ENCODE measurements at regions not wholly inside any gene's neighbourhood (a gene's known extent, or its start where the extent isn't known, plus 50 kb on each side); places are given as distances from the start of the nearest gene placed in this dataset.

- TF ChIP-seq GATA2 (CRISPR knock-in tag; IDR thresholded peaks at IDR 0.05): no peak
- no peak for TF ChIP-seq CTCF (IDR thresholded peaks at IDR 0.05)
- no peak for TF ChIP-seq JUND (IDR thresholded peaks at IDR 0.05)
- TF ChIP-seq RAD21 (IDR thresholded peaks at IDR 0.05; ENCODE audit: low read length): no peak
- TF ChIP-seq IRF3 (IDR thresholded peaks at IDR 0.05; ENCODE audit: low read depth, low read length): no peak
- no peak for TF ChIP-seq REST (IDR thresholded peaks at IDR 0.05; ENCODE audit: low read depth, low read length)
- TF ChIP-seq RCOR1 (IDR thresholded peaks at IDR 0.05; ENCODE audit: low read length): no peak
- no peak for TF ChIP-seq EP300 (IDR thresholded peaks at IDR 0.05; ENCODE audit: borderline replicate concordance in 1 of 2, low read depth in 1 of 2, low read length in 1 of 2)
- no peak for TF ChIP-seq MAX (IDR thresholded peaks at IDR 0.05; ENCODE audit: low read depth)
- TF ChIP-seq ZBTB33 (IDR thresholded peaks at IDR 0.05; ENCODE audit: borderline replicate concordance, low read depth): no peak
- TF ChIP-seq NRF1 (IDR thresholded peaks at IDR 0.05; ENCODE audit: low read depth, low read length): no peak
- no peak for TF ChIP-seq SMC3 (IDR thresholded peaks at IDR 0.05; ENCODE audit: low read depth, low read length)
- TF ChIP-seq SIN3A (IDR thresholded peaks at IDR 0.05; ENCODE audit: borderline replicate concordance, low read depth, low read length): no peak
- TF ChIP-seq TAF1 (IDR thresholded peaks at IDR 0.05; ENCODE audit: borderline replicate concordance, low read depth, low read length): no peak
Measured at GRCh38 chrX:38919853-38920528, 118.7 kb downstream of the MID1IP1 start.
